Tibial artery (tissue), 4 donors: ENCODE measurements at regions not wholly inside any gene's neighbourhood (a gene's known extent, or its start where the extent isn't known, plus 50 kb on each side); places are given as distances from the start of the nearest gene placed in this dataset.

Experiments
- DNase-seq, 2 donors: peaks; one replicate each; pipeline ENCODE4 v3.0.0-alpha.2; 2019
- H3K27ac ChIP-seq, 2 donors: fragments of 200-600 bp; sonication (generic) in 1 of 2; 1 replicate in 1 of 2; 2 replicates in 1 of 2; pipeline ENCODE4 v1.5.1; 2018 to 2019; ENCODE audit warnings: mild to moderate bottlenecking in 1 of 2
- H3K27me3 ChIP-seq, 2 donors: fragments of 200-600 bp; sonication (generic) in 1 of 2; one replicate each; pipeline versions ENCODE4 v1.5.1 to v1.6.0; 2016 to 2019
- H3K36me3 ChIP-seq, 3 donors: fragments of 200-600 bp; sonication (generic) in 2 of 3; one replicate each; pipeline ENCODE4 v1.5.1; 2016 to 2019; ENCODE audit warnings: mild to moderate bottlenecking in 2 of 3
- H3K4me1 ChIP-seq, 4 donors: fragments of 200-600 bp; sonication (generic) in 2 of 4; 1 replicate in 3 of 4; 2 replicates in 1 of 4; pipeline ENCODE4 v1.5.1; 2016 to 2019
- H3K4me3 ChIP-seq, 2 donors: fragments of 200-600 bp; sonication (generic) in 1 of 2; 1 replicate in 1 of 2; 2 replicates in 1 of 2; pipeline ENCODE4 v1.5.1; 2018 to 2019; ENCODE audit warnings: mild to moderate bottlenecking in 2 of 2
- H3K9me3 ChIP-seq, 3 donors: fragments of 200-600 bp; sonication (generic) in 1 of 3; one replicate each; pipeline ENCODE4 v1.5.1; 2016 to 2019
- intact Hi-C: fragments of 100-400 bp; cut with DNase I; formaldehyde crosslinking; loops from one replicate; pipeline ENCODE4 v1.15.0; 2023; ENCODE audit warnings: low total_unique reads
- TF ChIP-seq, protein P1 (sequence below), 2 experiments: fragments of 200-600 bp in 1 of 2; fragments of 450-650 bp in 1 of 2; IDR thresholded peaks; one replicate each; pipeline ENCODE4 v1.5.1; 2017 to 2019; ENCODE audit warnings: antibody characterized with exemption in 2 of 2, mild to moderate bottlenecking in 1 of 2, moderate library complexity in 1 of 2

DNA sequence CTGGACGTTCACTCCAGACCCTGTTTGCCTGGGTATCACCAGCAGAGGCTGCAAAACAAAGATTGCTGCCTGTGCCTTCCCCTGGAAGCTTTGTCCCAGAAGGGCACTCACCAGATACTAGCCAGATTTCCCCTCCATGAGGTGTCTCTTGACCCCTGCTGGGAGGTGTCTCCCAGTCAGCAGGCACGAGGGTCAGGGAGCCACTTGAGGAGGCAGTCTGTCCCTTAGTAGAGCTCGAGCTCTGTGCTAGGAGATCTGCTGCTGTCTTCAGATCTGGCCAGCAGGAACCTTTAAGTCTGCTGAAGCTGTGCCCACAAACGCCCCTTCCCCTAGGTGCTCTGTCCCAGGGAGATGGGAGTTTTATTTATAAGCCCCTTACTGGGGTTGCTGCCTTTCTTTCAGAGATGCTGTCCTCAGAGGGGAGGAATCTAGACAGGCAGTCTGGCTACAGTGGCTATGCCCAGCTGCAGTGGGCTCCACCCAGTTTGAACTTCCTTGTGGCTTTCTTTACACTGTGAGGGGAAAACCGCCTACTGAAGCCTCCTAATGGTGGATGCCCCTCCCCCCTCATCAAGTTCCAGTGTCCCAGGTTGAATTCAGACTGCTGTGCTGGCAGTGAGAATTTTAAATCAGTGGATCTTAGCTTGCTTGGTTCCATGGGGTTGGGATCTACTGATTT, 253.9 kb downstream of the SPATA31D1 start:
- no peaks in the 10 kb centered on the region for H3K36me3 ChIP-seq
- H3K4me3 ChIP-seq, result no peak overlapping the region
- no peaks in the 10 kb centered on the region for H3K27me3 ChIP-seq
- TF ChIP-seq, protein P1, sequence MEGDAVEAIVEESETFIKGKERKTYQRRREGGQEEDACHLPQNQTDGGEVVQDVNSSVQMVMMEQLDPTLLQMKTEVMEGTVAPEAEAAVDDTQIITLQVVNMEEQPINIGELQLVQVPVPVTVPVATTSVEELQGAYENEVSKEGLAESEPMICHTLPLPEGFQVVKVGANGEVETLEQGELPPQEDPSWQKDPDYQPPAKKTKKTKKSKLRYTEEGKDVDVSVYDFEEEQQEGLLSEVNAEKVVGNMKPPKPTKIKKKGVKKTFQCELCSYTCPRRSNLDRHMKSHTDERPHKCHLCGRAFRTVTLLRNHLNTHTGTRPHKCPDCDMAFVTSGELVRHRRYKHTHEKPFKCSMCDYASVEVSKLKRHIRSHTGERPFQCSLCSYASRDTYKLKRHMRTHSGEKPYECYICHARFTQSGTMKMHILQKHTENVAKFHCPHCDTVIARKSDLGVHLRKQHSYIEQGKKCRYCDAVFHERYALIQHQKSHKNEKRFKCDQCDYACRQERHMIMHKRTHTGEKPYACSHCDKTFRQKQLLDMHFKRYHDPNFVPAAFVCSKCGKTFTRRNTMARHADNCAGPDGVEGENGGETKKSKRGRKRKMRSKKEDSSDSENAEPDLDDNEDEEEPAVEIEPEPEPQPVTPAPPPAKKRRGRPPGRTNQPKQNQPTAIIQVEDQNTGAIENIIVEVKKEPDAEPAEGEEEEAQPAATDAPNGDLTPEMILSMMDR (IDR thresholded peaks at IDR 0.05), result no peak
- intact Hi-C loops, result no loop called here
- DNase-seq, result no peak
- no peaks in the 10 kb centered on the region for H3K4me1 ChIP-seq
- no peak overlapping the region for H3K27ac ChIP-seq
- H3K9me3 ChIP-seq, result peaks cover 0 to 9% (median 0%) of the 10 kb centered on the region in 3 donors

DNA sequence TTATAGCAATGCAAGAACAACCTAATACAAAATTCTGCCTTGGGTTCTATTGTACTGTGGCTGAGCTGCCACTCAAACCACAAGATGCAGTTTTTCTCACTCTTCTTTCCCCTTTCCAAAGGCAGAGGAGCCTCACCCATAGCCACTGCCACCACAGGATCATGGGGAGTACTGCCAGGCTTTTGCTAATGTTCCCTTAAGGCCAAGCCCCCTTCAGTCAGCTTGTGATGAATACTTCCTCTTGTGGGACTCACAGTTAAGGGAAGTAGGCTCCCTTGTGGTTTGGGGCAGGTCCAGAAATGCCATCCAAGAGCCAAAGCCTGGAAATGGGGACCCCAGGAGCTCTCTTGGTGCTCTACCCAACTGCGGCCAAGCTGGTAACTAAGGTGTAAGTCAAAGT, 258.7 kb downstream of the SPATA31D1 start:
- H3K36me3 ChIP-seq, result no peaks in the 10 kb centered on the region
- H3K4me3 ChIP-seq, result no peak overlapping the region
- no peaks in the 10 kb centered on the region for H3K27me3 ChIP-seq
- peaks cover 0 to 3% (median 0%) of the 10 kb centered on the region in 3 donors for H3K9me3 ChIP-seq
- DNase-seq, result peak in 1 of 2 donors; percentile 53
- TF ChIP-seq, protein P1 (IDR thresholded peaks at IDR 0.05), result no peak
- no peaks in the 10 kb centered on the region for H3K4me1 ChIP-seq
- intact Hi-C loops, result no loop called here
- no peak overlapping the region for H3K27ac ChIP-seq

GRCh38 chr9:82252116-82252515, 263.5 kb downstream of the SPATA31D1 start:
- TF ChIP-seq, protein P1 (IDR thresholded peaks at IDR 0.05), result no peak
- Histone ChIP-seq H3K27ac (no peak overlapping the region), H3K4me3 (no peak overlapping the region), H3K9me3 (no peaks in the 10 kb centered on the region), H3K27me3 (no peaks in the 10 kb centered on the region), H3K36me3 (no peaks in the 10 kb centered on the region), H3K4me1 (no peaks in the 10 kb centered on the region)
- DNase-seq, result no peak
- intact Hi-C loops, result no loop called here

GRCh38 chr9:82254646-82255367, 266.2 kb downstream of the SPATA31D1 start:
- DNase-seq, result no peak
- TF ChIP-seq, protein P1 (IDR thresholded peaks at IDR 0.05), result no peak
- Histone ChIP-seq H3K4me3 (no peak overlapping the region), H3K4me1 (no peaks in the 10 kb centered on the region), H3K27me3 (no peaks in the 10 kb centered on the region), H3K27ac (no peak overlapping the region), H3K36me3 (no peaks in the 10 kb centered on the region), H3K9me3 (no peaks in the 10 kb centered on the region)
- intact Hi-C loops, result no loop called here

DNA sequence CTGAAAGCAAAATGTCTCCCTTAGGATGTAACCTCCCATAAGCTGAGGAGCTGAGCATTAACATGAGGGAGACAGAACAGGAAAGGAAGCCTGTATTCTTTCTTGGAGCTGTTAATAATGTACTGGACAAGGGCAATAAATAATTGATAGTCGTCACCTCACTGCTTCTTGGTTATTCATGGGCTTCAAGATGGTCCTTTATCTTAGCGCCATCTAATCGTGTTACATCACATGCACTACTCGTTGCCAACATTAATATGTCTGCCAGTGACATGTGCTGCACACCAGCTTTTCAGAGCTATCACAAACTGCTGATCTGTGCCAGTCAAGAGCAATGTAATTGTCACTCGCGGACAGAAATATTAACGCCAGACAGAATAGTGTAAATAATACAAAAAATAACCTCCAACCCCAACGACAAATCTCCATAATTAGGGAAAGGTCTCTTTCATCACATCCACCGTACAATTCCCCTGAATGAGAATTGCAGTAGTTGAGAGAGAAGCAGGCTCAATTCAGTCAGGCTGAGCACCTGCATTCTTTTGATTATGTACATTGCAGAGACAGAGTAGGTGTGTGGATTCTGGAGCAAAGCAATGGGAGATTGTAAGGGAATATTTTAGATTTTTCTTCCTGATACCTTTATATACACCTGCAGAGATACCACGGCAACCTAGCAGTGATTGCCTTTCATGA, 267.1 kb downstream of the SPATA31D1 start:
- H3K36me3 ChIP-seq, result no peaks in the 10 kb centered on the region
- H3K4me1 ChIP-seq, result no peaks in the 10 kb centered on the region
- no peak overlapping the region for H3K27ac ChIP-seq
- H3K27me3 ChIP-seq, result no peaks in the 10 kb centered on the region
- intact Hi-C loops, result no loop called here
- no peak for DNase-seq
- H3K9me3 ChIP-seq, result no peaks in the 10 kb centered on the region
- H3K4me3 ChIP-seq, result no peak overlapping the region
- TF ChIP-seq, protein P1 (IDR thresholded peaks at IDR 0.05), result no peak
